Retinal pigment epithelial cell (primary cell): ENCODE measurements at regions not wholly inside any gene's neighbourhood (a gene's known extent, or its start where the extent isn't known, plus 50 kb on each side); places are given as distances from the start of the nearest gene placed in this dataset.

Experiments used
- DNase-seq: peaks from one replicate; pipeline ENCODE4 v3.0.0-alpha.2; 2010; ENCODE audit warnings: low read depth
- H3K4me3 ChIP-seq: 2 replicates; pipeline ENCODE4 v1.5.1; 2011; ENCODE audit warnings: mild to moderate bottlenecking, low read length, control low read depth, moderate library complexity
- CTCF ChIP-seq: conservative IDR thresholded peaks from 2 replicates; pipeline ENCODE4 v1.5.1; 2011; ENCODE audit warnings: low read depth, low read length, control low read depth, inconsistent platforms

- DNase-seq, result no peak
- no peak for TF ChIP-seq CTCF
- H3K4me3 ChIP-seq, result no peak overlapping the region
Measured at GRCh38 chr2:136534811-136535210, 230.5 kb upstream of the THSD7B start.

GRCh38 chr2:136532171-136532570 is 233.2 kb upstream of the THSD7B start:
- no peak overlapping the region for H3K4me3 ChIP-seq
- no peak for TF ChIP-seq CTCF
- no peak for DNase-seq

GRCh38 chr2:136531731-136532130 is 233.6 kb upstream of the THSD7B start:
- no peak for TF ChIP-seq CTCF
- H3K4me3 ChIP-seq, result no peak overlapping the region
- DNase-seq, result no peak

- no peak for TF ChIP-seq CTCF
- no peak overlapping the region for H3K4me3 ChIP-seq
- no peak for DNase-seq
Measured at GRCh38 chr2:136530146-136530545, 235.2 kb upstream of the THSD7B start.

GRCh38 chr2:136527560-136527959 is 237.8 kb upstream of the THSD7B start:
- no peak for TF ChIP-seq CTCF
- DNase-seq, result no peak
- no peak overlapping the region for H3K4me3 ChIP-seq

GRCh38 chr2:136522724-136523123 is 242.6 kb upstream of the THSD7B start:
- H3K4me3 ChIP-seq, result no peak overlapping the region
- no peak for TF ChIP-seq CTCF

DNA sequence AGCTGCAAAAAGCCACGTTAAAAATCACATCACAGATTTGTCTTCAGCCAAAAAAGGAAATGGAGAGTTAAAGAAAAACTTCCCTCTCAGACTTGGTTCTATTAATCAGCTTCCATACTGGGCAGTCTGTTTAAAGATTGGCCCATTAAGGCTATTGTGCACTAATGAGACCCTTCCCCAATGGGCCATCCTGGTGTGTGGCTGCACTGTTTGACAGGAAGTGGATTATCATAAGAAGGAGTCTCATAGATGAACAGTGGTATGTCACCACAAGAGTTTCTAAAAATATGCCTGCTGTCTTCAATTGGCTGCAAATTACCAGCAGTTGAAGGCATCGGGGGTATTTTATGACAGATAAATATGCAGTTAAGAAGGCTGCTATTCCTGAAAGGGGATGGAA is 247.6 kb upstream of the THSD7B start:
- no peak for TF ChIP-seq CTCF

More at GRCh38 chr2:136522724-136523123, 242.6 kb upstream of the THSD7B start:
- DNase-seq, result no peak

More for the DNA sequence above, 247.6 kb upstream of the THSD7B start:
- H3K4me3 ChIP-seq, result no peak overlapping the region
- no peak for DNase-seq
